SKM-1 treated with dmso at 0.1 percent for 144 hours (cell line): ENCODE measurements at regions not wholly inside any gene's neighbourhood (a gene's known extent, or its start where the extent isn't known, plus 50 kb on each side); places are given as distances from the start of the nearest gene placed in this dataset.

Experiments
- DNase-seq: peaks from one replicate; lab custom pipeline; 2025; ENCODE audit not compliant: unreplicated experiment; lab: John Stamatoyannopoulos, UW

DNA sequence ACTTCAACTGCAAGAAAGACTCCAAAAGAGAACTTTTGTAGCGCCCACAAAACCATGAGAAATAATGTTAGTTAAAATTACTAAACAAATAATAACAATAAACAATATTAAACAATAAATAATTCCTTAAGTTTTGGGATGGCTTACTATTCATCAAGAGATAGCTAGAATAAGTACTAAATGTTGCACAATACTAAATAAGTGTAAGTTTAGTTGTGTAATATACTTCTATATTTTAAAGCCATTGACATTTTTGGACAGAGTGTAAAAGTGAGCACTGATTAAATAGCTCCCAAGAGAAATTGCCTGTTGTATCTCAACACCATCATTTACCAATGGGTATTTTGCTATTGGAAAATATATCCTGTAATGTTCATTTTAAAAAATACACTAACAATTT lies 166.7 kb downstream of the ALG10 start:
- no peak for DNase-seq

DNA sequence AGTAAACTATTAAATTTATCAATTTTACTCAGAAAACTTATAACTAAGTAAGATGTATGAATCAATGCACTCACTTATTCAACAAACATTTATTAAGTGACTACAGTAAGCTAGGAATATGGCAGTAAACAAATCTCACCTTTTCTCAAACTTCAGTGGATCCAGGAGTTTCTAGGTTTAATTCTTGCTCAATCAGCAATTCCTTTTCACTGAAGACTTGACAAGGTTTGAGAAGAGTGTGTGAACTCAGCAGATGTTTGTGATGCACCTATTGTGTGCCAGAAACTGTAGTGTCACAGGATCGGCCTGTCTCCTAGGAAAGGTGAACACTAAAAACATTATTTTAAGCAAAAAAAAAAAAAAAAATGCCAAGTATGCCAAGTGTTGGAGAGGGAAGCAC lies 167.8 kb downstream of the ALG10 start:
- DNase-seq = no peak

DNA sequence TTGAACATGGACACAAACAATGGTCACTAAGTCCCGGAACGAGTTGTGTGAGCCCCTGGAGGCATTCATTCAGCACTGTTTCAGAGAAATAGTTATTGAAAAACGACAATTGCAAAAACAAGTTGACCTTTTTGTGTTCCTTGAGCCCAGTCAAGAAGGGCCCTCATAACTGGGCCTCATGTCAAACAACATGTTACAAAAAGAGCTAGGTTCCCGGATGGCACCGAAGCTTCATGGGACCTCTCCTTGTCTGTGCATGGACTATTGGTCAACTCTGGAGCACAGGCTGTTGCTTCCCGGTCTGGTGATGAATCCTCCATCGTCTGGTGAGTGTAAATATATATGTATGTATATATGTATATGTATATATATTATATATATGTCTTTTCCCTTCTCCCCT lies 176.6 kb downstream of the ALG10 start:
- DNase-seq = no peak

DNA sequence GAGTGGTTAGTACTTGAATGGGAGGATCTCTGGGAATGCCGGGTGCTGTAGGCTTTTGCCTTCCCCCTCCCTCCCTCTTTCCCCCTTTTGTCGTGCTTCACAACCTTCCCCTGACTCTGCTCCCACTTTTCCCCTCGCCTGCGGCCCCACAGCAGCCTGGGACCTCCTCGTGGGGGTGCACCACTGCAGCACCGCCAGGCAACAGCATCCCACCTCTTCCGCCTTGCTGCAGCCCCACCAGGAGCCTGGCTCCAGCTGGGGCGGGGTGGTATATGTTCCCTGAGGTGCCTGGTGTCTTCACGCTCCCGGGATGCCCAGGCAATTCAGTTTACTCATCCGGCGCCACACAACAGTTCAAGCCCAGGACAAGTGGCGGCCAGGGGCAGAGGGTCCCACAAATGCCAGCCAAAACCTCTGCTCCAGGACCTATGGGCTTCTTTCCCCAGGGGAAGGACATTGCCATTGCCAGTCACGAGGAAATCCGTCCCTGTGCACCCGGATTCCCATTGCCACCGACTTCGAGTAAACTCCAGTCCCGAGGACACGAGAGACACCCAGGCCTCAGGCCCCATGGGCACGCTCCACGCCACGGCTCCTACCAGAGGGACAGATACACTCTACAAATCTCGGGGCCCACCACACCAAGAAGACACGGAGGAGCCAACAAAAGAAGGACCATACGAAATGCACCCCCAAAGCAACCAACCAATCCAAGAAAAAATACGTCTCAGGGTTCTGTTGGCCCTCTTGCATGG lies 181.7 kb downstream of the ALG10 start:
- no peak for DNase-seq

DNA sequence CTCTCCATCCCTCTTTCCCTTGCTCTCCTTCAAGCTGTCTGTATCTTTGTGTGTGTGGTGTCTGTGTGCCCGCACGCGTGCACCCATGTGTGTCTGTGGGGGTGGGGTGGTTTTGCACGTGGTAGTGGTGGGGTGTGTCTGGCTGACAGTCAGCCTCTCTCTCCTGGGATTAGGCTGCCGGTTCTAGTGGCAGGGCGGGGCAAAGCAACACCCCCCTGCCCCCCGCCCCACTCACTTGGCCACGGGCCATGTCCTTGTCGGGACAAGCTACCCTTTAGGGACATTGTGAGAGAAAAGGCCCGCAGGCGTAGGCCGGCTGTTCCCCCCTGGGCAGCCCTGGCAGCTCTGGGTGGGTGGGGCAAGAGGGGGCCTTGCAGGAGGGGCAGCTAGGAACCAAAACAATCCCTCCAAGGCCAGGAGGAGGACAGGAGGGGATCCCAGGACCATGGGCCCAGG lies 182.6 kb downstream of the ALG10 start:
- no peak for DNase-seq

DNA sequence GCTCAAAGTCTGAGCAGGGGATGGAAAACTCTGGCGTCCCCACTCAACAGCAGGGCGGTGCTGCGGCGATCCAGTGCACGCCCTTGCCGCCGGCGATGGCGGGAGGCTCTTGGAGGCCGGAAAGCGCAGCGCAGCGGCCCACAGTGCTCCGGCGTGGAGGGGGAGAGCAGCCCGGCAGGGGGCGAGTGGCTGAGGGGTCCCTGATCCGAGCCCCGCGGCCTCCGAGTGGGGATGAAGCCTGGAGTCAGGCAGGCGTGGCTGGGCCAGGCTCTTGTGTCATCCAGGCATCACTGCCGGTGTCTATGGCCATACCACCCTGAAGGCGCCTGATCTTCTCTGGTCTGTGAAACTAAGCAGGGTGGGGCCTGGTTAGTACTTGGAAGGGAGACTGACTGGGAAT lies 183.1 kb downstream of the ALG10 start:
- DNase-seq = no peak

DNA sequence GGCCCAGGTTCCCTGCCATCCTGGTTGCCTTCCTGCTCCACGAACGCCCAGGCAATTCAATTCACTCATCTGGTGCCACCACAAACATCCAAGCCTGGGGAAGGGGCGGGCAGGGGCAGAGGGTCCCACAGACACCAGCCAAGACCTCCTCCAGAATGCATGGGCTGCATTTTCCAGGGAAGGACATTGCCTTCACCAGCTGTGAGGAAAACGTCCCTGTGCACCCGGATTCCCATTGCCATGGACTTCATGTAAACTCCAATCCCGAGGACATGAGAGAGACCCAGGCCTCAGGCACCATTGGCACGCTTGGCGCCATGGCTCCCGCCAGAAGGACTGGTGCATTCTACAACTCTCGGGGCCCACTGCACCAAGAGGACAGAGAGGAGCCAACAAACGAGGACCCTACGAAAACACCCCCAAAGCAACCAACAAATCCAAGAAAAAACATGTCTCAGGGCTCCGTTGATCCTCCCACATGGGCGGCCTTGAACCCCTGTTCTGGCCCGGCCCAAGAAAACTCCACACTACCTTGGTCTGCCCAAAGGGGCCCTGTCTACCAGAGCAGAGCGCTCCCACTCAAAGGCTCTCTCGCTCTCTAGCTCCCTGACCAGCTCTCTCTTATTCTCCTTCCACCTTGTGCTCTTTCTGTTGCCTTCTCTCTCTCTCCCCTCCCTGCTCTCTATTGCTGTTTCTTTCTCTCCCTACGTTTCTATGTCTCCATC lies 183.9 kb downstream of the ALG10 start:
- DNase-seq = no peak

DNA sequence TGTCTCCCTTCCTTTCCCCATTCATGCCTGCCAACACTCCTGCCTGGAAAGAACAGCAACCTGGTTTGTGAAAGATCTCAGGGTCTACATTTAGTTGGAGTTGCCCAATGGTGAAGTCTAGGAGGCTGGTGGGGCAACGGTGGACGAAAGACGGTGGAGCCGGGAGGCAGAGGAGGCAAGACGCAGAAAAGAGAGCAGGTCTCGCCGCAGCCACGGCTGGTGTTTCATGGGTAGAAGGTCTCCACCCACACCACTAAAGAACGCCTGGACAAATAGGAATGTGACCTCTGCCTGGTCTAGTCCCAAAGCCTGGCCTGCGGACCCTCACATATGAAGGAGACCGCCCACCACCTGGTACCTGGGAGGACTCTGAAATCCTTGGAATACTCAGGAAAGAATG lies 185.6 kb downstream of the ALG10 start:
- no peak for DNase-seq

DNA sequence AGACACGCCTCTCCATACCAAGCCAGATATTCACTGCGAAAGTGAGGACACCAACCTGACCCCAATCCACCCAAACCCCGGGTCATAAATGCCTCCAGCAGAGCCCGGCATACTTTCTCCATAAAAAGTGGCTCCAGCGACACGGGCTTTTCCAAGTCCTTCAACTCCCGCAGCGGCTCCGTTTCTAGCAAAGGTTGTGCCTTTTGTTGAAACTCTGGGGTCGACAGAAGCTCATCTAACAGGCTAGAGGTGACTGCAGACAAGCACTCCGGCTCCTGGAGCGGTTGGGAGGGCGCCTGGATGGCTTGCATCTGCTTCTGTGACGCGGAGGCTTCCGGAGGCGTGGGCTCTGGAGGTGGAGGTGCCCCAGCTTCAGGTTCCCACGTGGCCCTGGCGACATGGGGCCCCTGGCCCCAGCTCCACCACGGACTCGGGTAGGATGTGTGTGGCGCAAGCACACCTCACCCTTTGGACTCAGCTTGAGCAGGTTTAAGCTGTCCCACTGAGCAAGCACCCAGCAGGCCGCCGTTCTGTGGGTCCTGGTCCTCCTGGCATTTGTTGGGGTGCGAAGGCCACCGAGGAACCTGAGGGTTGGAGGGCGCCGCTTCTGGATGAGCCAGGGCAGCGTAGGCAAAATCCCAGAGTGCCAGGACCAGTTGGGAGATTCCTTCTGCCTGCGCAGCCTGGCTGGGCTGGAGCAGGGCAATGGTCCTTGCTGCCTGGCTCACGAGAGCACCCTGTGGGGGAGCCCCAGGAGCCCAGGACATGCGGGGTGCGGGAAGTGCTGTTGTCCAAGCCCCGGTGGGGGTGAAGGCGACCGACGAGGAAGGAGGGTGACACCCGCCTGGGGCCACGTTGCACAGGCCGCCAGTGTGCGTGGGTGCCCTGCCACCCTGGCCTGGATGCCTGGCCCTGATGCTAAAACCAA lies 186.3 kb downstream of the ALG10 start:
- no peak for DNase-seq

DNA sequence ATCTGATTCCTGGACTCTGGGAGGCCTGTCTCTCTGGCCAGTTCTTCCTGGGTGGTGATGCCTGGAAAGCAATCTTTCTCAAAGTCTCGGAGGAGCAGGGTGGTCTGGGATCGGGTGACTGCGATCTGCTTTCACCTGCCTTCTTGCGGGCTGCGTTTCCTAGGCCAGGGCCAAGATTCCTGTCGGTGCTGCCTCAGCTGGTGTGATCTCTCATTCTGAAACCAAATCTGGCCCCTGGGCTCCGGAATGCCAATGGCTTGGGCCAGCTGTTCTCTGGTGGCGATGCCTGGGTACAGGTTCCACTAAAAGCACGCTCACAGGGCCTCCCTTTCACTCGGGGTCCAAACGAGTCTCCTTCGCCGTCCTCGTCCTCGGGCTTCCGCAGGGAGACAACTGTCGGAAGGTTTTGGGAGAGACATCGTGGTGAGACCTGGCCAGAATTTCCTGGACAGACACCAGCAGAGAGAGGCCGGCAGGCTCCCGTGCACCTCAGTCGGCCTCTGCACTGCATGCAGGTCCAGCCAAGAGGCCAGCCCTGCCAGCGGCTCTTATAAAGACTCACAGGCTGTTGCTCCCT lies 187.1 kb downstream of the ALG10 start:
- DNase-seq = no peak

DNA sequence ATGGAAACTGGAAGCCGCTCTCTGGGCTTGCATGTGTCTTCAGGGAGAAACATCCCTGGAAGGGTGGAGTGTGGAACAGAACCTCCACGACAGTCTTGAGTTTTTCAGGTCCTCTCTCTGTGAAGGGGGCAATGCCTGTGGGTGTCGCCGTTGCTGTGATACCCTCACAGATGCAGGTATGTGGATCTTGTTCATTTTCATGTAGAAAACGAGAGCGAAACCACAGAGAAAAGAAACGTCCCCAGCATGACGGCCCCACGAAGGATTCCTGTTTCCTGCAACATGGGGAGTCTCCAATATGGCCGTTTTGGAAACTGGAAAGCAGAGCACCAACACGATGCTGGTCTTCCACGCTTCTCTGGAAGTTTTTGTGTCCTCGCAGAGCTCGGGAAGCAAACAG lies 187.9 kb downstream of the ALG10 start:
- no peak for DNase-seq

DNA sequence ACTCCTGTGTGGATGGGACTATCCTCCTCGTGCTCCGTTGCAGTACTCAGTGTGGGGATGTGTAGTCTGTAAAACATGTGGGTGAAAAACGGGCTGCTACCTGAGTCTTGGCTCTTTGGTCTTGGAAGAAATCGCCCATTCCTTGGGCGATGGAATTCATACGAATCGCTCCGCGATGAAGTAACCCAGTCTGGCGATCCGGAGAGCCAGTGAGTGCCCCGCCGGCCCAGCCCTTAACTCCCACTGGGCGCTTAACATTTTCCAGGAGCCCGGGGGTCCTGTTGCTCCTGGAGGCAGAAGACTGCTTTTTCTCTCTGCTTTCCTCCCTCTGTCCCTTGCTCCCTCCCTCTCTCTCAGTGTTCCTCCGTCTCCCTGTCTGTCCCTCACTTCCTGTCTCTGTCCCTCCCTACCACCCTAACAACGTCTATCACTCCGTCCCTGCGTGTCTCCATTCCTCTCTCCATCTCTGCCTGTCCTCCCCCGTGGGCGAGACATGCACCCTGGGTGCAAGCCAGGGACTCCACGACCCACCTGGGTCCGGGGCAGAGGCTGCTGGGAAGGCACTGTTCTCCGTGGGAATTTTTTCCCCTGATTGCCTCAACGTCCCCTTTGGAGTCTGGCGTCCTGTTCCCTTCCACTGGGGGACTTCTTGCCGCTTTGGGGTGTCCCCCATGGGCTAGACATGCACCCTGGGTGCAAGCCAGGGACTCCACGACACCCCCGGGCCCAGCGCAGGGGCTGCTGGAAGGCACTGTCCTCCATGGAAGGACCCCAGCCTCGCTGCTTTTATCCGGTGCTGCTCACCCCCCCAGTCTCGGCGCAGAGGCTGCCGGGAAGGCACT lies 188.6 kb downstream of the ALG10 start:
- no peak for DNase-seq

DNA sequence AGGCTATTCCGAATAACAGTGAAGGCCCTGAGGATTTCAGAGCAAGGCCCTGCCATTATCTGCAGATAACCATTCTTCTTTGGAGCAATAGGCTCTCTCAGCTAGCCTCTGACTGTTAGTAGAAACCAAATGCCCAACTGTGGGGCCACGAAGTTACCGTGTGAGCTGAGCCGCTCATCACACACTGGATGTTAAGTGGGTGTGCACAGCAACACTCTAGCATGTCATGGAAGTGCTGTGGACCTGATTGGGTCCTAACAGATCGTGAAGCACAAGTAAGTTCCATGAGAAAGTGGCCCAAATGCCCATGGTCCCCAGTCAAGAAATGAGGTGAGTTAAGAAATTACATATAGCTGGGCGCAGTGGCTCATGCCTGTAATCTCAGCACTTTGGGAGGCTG lies 190.4 kb downstream of the ALG10 start:
- no peak for DNase-seq

DNA sequence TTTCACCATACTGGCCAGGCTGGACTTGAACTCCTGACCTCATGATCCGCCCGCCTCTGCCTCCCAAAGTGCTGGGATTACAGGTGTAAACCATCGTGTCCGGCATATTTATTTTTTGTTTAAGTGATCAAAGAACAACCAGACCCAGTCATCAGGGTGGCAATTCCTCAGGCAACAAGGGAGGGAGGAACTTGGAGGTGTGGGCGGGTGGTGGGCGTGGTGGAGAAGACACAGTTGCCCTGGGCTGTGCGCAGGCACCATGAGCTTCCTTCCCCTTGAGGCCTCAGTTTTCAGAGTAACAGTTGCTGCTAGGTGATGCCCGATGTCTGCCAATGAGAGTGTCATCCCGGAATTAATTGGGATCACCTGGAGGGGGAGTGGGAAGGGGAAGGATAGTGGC lies 191.7 kb downstream of the ALG10 start:
- DNase-seq = no peak

DNA sequence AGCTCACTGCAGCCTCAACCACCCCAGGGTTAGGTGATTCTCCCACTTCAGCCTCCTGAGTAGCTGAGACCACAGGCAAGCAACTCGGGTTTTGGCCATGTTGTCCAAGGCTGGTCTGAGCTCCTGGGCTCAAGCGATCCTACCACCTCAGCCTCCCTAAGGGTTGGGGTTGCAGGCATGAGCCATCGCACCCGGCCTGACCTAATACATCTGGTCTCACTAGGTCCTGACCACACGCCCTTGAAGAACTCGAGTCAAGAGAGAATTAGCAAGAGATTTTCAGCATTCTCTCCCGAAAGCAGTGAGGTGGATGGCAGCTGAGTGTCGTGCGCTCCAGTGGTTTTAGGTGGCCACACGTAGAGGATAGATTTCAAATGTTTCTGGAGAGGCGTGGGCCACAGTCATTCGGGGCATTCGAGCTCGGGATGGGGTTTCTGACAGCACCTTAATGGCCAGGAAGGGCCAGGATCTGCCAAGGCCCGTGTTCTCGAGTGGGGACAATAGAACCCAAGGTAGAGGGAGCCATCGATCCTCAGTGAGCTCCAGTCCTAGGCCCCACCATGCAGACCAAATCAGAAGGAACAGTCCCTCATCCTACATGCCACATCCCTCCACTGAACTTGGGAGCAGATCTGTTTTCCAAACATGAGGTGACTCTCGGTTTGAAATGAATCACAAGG lies 193.1 kb downstream of the ALG10 start:
- DNase-seq = no peak

DNA sequence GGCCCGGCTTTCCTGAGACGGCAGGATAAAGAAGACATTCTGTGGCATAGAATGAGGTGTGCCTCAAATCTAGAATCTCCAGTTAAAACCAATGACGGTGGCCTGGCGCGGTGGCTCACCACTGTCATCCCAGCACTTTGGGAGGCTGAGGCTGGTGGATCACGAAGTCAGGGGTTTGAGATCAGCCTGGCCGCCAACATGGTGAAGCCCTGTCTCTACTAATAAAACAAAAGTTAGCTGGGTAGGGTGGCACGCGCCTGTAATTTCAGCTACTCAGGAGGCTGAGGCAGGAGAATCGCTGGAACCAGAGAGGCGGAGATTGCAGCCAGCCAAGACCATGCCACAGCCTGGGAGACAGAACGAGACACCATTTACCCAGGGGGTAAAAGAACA lies 193.6 kb downstream of the ALG10 start:
- no peak for DNase-seq

DNA sequence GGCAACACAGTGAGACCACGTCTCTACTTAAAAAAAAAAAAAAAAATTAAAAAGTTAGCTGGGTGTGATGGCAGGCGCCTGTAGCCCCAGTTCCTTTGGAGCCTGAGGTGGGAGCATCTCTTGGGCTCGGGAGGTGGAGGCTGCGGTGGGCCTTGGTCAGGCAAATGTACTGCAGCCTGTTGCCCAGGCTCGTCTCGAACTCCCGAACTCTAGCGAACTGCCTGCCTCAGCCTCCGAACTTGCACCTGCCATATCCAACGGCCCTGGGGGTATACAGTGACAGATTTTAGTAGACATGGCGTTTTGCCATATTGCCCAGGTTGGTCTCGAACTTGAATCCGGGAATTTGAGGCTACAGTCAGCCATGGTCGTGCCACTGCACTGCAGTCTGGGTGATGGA lies 195.4 kb downstream of the ALG10 start:
- DNase-seq = no peak

DNA sequence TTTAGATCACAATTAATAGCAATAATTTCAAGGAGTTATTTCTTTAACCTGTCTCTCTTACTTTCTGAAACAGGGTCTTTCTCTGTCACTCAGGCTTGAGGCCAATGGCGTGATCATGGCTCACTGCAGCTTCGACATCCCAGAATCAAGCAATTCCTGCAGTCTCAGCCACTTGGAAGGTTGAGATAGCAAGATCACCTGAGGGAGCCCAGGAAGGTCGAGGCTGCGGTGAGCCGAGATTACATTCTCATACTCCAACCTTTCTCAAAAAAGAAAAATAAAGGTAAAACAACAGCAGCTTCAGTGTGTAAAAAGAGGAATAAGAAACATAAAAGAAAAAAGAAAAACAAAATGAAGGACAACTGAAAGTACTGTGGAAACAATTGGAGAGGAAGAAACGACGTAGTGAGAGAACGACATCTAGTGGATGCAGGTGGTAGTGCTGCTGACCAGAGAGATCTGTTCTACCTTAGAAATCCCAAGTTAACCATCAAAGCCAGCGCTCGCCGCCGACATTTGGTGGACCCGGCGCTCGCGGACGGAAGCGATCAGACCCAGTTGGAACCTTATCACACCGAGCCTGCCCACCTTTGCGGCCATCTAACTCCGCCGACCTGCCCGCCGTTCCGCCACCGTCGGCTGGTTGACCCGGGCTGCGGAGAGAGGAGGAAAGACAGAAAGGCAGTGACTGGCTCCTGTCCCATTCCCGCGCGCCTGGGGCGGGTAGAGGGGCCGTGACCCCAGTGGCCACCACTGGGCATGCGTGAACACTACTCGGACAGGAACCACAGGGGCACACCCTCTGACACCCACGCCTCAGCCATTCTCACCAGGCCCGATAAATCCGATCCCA lies 196.1 kb downstream of the ALG10 start:
- DNase-seq = peak; percentile 0
